GM19351 (cell line): ENCODE measurements at regions not wholly inside any gene's neighbourhood (a gene's known extent, or its start where the extent isn't known, plus 50 kb on each side); places are given as distances from the start of the nearest gene placed in this dataset.
A peak's percentile ranks its signal among the peaks of the same experiment; 100 is the strongest.
"Not testable (repeated sequence)": the region's sequence is repeated elsewhere in the genome, so short reads cannot be mapped to it uniquely, and the experiment has no call there.

Experiments used
- ATAC-seq: cut with Tn5 transposase; IDR thresholded peaks from one replicate; pipeline ENCODE4 v1.9.1; 2021; ENCODE audit warnings: mild to moderate bottlenecking, moderate library complexity; ENCODE audit not compliant: unreplicated experiment

DNA sequence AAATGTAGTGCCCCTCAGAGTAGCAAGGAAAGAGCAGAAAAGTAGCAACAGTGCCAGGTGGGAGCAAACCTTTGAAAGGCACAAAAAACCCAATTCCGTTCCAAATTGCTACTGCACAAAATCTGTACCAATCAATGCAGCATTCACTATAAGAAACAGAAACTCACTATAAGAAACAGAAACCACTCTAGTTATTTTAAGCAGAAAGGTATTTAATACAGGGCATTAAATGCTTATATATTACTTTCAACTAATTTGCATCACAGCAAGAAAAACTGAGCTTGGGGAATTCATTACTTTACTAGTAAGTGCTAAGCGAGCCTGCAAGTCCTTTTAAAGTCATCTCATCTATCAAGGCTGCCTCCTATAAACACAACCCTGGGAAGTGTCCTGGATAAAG lies 116.5 kb upstream of the OLIG3 start:
- ATAC-seq, result no peak

DNA sequence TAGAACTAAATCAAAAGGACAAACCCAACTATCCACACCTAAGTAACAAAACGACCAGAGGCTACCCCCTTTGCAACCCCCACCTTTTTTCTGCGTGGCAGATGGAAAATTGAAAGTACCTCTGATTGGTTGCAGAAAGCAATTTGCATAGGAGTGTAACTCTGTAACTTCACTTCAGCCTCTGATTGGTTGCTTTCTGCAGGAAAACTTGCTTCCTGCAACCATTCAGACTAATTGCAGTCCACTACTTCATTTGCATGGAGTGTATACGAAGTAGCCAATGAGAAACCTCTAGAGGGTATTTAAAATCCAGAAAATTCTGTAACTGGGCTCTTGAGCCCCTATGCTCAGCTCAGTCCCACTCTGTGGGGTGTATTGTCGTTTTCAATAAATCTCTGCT lies 129.1 kb upstream of the OLIG3 start:
- ATAC-seq, result no peak

DNA sequence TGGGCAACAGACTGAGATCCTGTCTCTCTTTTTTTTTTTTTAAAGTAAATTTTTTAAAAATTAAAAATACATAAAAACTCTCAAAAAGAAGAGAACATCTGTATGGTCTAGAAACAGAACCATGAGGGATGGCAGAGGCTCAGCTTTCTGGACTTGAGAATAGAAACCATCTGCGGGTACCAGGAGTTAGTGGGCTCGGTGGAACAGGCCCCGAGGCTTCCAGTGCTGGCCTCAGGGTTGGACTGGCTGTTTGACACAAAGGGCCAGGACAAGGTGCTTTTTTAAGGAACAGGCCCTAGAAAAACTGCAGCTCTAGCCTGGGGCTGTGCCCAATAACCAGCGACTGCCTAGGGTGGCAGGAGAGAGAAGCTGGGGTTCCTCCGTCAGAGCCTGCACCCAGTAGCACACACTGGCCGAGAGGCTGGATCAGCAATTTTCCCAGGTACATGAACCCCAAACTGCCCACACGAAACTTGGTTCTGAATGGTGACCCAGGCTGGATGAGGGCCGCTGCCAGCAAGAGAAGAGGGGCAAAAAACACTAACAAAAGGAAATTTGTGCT lies 131.0 kb upstream of the OLIG3 start:
- no peak for ATAC-seq

DNA sequence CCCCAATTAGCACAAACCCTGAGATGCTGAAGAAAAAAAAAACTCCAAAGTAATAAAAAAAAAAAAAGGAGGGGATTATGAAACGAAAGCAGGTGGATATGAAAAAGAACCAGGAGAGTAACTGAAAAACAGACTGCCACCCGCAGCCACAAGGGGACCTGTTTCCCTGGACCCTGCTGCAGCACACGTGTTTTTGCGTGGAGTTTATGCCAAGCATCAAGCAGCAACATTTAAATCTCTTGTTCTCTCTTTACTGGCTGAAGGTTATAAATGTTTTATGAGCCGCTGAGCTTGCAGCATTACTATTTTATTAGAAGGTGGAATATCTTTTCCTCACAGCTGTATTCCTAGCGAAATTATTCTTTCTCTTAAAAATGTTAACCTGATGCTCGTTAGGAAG lies 131.6 kb upstream of the OLIG3 start:
- no peak for ATAC-seq

DNA sequence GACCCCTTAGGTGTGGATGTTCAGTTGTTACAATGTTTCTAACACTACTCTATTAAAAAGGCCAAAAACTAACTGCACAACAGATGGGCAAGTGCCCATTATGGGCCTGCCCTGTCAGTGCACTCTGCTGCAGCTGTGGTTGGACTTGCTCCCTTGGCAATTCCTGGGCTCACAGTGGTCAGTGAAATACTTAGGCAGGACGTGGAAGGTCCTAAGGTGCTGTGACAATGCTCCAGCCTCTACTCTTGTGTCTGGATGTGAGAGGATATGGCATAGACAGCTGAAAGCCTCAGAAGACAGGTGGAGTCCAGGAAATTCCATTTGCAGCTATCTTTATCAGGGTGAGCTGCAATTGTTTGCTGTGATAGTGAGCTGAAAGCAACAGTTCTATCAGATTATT lies 136.5 kb upstream of the OLIG3 start:
- ATAC-seq, result no peak

DNA sequence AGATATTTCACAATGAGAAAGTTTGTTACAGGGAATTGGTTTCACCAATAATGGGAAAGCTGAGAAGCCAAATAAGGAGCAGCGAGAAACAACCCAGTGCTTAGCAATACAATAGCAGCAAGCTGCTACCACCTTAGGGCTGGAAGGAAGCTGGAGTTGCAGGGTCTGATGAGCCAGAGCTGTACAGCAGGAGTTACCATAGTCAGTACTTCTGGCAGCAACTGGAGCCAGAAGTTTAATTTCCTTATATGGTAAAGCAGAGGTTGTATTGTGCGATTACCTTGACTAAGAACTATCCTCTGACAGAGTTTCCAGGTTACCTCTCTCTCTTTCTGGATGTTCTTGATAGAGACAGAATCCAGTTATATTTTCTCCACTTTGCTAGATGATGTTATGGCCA lies 137.1 kb upstream of the OLIG3 start:
- peak; percentile 71 for ATAC-seq

DNA sequence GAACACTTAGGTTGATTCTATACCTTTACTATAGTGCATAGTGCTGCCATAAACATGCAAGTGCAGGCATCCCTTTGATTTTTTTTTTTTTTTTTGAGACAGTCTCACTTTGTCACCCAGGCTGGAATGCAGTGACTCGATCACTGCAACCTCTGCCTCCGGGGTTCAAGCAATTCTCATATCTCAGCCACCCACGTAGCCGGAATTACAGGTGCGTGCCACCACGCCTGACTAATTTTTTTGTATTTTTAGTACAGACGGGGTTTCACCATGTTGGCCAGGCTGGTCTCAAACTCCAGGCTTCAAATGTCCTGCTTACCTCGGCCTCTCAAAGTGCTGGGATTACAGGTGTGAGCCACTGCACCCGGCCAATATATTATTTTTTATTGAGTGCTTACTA lies 140.0 kb upstream of the OLIG3 start:
- ATAC-seq, result peak; percentile 37

DNA sequence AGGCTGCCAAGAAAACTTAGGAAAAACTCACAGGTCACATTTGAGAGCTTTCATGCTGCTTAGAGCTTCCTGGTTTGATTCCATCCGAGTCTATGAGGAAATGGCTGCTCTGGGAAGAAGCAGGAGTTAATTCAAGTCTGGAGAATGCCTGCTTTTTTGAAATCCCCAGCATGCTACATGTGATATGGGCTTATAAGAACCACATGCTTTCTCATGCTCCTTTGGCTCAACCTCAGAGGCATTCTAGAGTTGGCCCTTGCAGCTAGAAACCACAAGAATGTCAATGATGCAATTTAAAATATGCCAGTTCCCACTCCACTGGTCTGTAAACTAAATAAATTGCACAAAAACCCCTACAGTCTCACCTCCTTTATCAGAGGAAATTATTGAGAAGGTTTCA lies 142.9 kb upstream of the OLIG3 start:
- ATAC-seq, result no peak

DNA sequence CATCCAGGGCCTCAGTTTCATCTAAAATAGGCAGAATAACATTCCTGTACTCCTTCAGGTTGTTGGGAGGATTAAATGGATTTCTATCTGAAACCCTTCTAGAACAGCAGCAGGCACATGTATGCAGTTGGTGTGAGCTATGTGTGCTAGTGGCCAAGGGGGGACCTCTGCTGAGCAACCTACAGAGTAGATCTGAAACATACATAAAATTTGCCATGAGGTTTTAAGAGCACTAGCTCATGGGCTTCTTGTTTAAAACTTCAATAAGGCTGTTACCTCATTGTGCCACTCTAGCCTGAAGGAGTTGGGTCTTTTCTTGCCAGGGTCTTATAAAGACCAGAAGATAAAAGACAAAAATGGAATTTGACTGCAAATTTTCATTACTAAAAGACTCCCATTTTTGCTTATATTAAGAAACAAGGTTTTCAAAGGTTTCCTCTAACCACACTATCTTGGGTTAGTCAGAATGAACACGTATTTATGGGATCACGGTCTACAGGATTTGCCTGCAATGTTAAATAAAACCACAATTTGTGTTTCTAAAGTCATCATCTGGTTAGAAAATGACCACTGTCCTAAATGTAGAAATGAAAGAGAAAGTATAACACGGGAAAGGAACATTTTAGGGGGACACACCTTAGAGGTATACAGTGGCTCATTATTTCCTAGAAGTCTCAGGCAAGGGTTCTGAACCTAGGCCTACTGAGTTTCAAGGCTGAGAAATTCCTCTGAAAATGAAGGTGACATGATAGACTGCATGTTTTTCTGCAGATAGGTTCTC lies 144.9 kb upstream of the OLIG3 start:
- no peak for ATAC-seq

DNA sequence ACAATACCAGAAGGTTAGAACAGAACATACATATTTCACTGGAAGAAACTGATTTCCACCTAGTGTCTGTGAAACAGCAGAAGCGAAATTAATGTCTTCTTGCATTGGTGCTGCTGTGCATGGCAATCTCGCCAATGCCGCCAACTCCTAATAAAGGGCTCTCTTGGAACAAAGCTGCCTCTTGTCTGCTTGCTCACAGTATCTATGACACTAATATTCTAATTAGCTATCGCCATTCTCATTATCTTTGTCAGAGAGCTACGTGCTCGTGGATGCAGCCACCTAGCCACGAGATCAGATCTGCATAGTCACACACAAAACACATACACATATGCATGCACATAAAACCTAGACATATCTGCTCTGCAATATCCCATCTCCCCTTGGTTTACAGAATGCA lies 145.9 kb upstream of the OLIG3 start:
- ATAC-seq, result no peak

DNA sequence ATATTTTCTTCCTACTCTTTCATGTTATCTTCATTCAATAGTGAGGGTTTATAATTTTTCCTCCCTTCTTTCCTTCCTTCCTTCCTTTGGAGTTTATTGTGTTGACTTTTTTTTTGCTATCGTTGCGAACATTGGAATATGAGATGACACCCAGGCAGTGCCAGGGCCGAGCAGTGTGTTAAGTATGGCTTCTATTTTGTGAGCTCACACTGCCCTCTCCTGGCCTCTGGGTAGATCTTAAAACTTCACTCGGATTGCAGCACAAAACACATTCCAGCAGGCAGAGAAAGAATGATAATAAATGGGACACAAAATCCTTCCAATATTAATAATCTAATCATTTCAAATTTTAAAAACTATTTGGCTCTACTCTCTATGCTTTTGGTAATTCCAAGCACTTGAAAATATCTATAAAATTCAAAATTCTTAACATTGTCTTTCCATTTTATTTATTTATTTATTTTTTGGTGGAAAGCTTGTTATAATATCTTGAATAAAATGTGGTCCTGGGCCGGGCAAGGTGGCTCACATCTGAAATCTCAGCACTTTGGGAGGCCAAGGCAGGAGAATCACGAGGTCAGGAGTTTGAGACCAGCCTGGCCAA lies 147.4 kb upstream of the OLIG3 start:
- peak; percentile 65 for ATAC-seq

DNA sequence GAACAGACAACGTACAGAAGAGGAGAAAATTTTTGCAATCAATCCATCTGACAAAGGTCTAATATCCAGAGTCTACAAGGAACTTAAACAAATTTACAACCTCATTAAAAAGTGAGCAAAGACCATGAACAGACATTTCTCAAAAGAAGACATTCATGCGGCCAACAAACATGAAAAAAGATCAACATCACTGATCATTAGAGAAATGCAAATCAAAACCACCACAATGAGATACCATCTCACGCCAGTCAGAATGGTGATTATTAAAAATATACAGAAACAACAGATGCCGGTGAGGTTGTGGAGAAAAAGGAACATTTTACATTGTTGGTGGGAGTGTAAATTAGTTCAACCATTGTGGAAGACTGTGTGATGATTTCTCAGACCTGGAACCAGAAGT lies 149.0 kb upstream of the OLIG3 start:
- ATAC-seq, result not testable (repeated sequence)

DNA sequence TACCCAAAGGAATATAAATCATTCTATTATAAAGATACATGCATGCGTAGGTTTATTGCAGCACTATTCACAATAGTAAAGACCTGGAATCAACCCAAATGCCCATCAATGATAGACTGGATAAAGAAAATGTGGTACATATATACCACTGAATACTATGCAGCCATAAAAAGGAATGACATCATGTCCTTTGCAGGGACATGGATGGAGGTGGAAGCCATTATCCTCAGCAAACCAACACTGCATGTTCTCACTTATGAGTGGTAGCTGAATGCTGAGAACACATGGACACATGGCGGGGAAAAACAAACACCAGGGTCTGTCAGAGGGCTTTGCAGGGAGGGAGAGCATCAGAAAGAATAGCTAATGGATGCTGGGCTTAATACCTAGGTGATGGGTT lies 149.4 kb upstream of the OLIG3 start:
- ATAC-seq, result not testable (repeated sequence)

DNA sequence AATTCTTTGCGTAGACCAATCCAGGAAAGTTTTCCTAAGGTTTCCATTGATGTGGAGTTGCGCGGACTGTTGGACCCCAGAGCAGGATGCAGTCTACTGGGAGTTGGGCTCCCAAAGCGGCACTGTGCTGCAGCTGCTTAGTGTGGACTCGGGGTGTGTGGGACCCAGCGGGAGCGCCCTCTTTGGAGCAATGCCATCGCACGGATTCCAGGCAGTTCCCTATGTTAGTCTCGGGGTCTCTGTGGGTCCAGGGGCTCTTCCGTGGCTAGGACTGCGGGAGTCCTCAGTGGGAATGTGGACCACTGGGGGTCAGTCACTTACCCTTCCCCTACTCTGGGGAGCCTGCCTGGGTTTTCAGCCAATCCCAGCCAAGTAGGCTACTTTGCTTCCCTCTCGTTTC lies 151.7 kb upstream of the OLIG3 start:
- ATAC-seq, result no peak

DNA sequence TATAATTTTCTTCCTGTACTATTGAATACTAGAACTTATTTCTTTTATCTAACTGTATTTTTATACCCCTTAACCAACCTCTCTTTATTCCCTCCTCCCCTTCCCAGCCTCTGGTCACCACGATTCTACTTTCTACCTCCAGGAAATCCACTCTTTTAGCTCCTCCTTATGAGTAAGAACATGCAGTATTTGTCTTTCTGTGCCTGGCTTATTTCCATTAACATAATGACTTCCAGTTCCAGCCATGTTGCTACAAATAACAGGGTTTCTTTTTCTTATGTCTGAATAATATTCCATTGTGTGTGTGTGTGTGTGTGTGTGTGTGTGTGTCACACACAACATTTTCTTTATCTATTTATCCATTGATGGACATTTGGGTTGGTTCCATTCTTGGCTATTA lies 152.3 kb upstream of the OLIG3 start:
- ATAC-seq, result no peak

DNA sequence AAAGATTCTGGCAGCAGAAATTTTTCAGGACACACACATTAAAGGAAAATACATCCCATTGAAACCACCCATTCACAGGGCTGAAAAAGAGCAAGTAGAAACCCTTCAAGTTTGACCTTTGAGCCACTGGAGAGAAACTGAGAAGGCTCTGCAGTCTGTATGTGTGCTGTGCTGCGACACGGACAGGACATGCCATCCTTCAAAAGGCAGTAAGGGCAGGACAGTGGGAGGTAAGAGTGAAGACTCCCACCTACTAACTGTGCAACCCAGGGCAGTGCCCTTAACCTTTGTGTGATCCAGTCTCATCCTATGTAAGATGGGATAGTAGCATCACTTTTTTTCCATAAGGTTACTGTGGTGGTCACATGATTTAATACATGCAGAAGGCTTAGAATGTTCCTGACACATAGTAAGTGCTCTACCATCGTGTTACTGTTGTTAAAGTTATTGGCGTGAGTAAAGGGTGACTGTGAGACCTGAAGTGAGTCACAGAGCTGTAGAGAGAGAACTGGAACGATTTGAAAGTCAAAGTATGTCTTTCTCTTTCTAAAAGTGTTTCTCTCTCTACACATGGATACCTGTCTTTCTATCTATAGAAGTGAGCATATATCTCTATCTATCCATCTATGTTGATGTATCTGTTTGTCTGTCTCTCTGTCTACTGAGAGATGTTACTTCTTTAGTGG lies 153.7 kb upstream of the OLIG3 start:
- peak; percentile 67 for ATAC-seq

DNA sequence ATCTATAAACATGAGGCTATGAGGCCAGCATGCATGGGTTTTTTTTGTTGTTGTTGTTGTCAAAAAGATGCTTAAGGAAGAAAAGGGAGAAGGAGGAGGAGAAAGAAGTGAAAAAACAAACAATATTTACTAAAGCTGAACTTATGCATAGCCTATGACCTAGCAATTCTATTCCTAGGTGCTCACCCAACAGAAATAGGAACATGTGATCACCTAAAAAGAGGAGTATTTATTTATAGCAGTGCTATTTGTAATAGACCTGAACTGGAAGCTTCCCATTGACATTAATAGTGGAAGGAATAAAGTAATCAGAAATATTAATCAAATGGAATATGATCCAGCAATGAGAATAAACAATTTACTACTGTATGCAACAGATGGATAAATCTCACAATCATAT lies 156.5 kb upstream of the OLIG3 start:
- no peak for ATAC-seq

DNA sequence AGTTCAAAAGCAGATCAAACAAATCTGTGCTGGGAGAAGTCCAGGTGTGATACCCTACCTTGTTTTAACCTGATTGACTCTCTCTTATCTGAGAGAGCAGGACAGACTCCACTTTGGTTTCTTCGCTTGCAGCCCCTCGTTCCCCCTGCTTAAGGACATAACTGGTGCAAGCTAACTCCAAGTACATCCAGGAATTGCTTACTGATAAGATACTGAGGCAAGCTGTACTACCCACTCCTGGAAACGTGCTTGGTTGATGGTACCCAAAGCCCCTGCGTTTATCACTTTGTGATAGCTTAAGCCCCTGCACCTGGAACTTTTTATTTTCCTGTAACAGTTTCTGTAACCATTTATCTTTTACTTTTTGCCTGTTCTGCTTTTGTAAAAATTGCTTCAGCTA lies 157.0 kb upstream of the OLIG3 start:
- no peak for ATAC-seq

DNA sequence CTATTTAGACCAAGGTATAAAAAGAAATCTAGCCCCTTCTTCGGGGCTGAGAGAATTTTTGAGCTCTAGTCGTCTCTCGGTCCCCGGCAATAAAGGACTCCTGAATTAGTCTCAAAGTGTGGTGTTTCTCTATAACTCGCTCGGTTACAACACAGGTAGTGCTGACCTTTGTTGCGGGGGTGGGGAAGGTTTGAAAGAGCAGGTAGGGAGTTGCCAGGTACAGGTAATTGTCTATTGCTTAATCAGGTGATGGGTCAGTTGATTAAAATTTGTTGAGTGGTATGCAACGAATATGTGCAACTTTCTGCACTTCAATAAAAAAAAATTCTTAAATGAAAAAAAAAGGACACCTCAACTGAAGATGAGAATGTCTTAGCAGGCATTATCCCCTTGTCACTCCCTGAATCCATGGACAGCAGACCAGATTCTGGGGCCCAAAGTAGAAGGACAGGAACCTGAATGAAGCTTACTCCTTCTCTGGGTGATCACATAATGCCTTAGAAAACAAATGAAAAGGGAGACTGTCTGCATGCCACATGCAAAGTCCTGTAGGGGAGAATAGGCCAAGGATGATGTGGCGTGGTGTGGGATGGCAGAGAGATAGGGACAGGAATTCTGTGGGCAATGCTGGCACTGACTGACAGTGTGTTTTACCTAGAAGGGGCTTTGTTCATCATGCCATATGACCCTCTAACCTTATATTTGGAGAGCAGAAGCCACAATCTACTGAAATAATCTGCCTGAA lies 157.6 kb upstream of the OLIG3 start:
- no peak for ATAC-seq

DNA sequence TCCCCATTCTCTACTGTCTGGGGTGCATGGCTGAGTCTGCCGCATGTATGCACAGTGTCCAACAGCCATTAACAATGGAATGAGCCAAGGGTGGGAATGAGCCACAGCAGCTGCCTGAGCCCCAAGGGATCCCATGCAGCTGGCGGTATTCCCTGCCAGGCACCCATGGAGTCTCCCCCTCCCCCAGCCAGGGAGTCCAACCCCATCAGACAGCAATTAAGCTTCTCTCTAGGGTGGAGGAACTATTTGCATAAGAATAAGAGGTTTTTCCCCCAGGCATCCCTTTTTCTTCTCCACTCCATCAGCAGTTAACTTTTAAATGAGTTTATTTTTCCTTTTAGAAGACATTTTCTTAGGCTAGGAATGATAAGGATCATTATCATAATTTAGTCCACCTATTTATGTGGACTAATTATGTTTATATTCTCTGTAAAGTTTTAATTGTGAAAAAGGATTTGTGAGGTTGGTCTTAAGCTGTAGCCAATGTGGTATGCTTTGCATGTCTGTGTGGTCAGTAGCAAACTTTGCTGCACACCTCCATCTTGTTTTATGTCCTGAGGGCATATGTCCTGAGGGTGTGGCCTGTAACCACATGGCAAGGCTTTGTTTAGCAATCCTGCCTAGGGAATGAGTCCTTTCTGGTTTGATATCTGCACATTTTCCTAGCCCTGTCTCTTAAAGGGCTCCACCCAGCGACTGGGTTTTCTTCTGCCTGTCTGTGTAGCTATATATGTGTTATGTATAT lies 158.9 kb upstream of the OLIG3 start:
- ATAC-seq, result no peak

DNA sequence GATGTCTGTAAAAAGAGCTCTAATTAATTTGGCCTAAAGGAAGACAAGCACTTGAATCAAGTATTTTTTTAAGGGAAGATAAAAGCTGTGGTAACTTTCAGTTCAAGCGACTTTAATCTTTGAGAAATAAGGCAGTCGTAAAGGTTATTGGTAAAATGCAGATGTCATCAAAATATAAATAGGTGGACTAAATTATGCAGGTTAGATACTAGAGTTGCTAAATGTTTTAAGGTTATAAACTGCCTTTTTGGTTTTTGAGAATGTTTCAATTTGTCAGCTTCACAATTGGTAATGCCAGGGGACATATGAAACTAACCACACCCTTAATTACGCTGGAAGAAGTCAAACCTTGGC lies 159.5 kb upstream of the OLIG3 start:
- no peak for ATAC-seq
